ENCODE measurements at regions not wholly inside any gene's neighbourhood (a gene's known extent, or its start where the extent isn't known, plus 50 kb on each side); places are given as distances from the start of the nearest gene placed in this dataset.

- no peak for TF ChIP-seq GATA2 (IDR thresholded peaks at IDR 0.05; ENCODE audit: low read depth, low read length)
- no peak for TF ChIP-seq GATA3 (IDR thresholded peaks at IDR 0.05; ENCODE audit: low read depth, low read length)
Observed at GRCh38 chr6:156582509-156582992, 194.6 kb upstream of the ARID1B start.
